ENCODE measurements at regions not wholly inside any gene's neighbourhood (a gene's known extent, or its start where the extent isn't known, plus 50 kb on each side); places are given as distances from the start of the nearest gene placed in this dataset.
"Not testable (repeated sequence)": the region's sequence is repeated elsewhere in the genome, so short reads cannot be mapped to it uniquely, and the experiment has no call there.

- no peak overlapping the region for H3K4me3 ChIP-seq (ENCODE audit: insufficient read depth, low read depth, low read length)
- no peaks in the 10 kb centered on the region for H3K27me3 ChIP-seq (ENCODE audit: control insufficient read depth, insufficient read depth, low read length)
- H3K36me3 ChIP-seq (replicated peaks; ENCODE audit: control insufficient read depth, insufficient read depth, low read length), result no peaks in the 10 kb centered on the region
- no peak for DNase-seq
Measured at GRCh38 chr11:24239930-24240329, 256.9 kb upstream of the LUZP2 start.

GRCh38 chr11:24240496-24241175, 256.2 kb upstream of the LUZP2 start:
- Histone ChIP-seq H3K4me3 (ENCODE audit: insufficient read depth, low read depth, low read length) (no peak overlapping the region), H3K36me3 (replicated peaks; ENCODE audit: control insufficient read depth, insufficient read depth, low read length) (no peaks in the 10 kb centered on the region), H3K27me3 (ENCODE audit: control insufficient read depth, insufficient read depth, low read length) (no peaks in the 10 kb centered on the region)
- no peak for DNase-seq

GRCh38 chr11:24246715-24247114, 250.1 kb upstream of the LUZP2 start:
- no peak overlapping the region for H3K4me3 ChIP-seq (ENCODE audit: insufficient read depth, low read depth, low read length)
- no peak for DNase-seq
- H3K36me3 ChIP-seq (replicated peaks; ENCODE audit: control insufficient read depth, insufficient read depth, low read length), result no peaks in the 10 kb centered on the region
- no peaks in the 10 kb centered on the region for H3K27me3 ChIP-seq (ENCODE audit: control insufficient read depth, insufficient read depth, low read length)

GRCh38 chr11:24247846-24248245, 249.0 kb upstream of the LUZP2 start:
- Histone ChIP-seq H3K36me3 (replicated peaks; ENCODE audit: control insufficient read depth, insufficient read depth, low read length) (no peaks in the 10 kb centered on the region), H3K4me3 (ENCODE audit: insufficient read depth, low read depth, low read length) (no peak overlapping the region), H3K27me3 (ENCODE audit: control insufficient read depth, insufficient read depth, low read length) (no peaks in the 10 kb centered on the region)
- no peak for DNase-seq

GRCh38 chr11:24249921-24250320, 246.9 kb upstream of the LUZP2 start:
- Histone ChIP-seq H3K4me3 (ENCODE audit: insufficient read depth, low read depth, low read length) (no peak overlapping the region), H3K36me3 (replicated peaks; ENCODE audit: control insufficient read depth, insufficient read depth, low read length) (no peaks in the 10 kb centered on the region), H3K27me3 (ENCODE audit: control insufficient read depth, insufficient read depth, low read length) (no peaks in the 10 kb centered on the region)
- no peak for DNase-seq

- no peak for DNase-seq
- no peak overlapping the region for H3K4me3 ChIP-seq (ENCODE audit: insufficient read depth, low read depth, low read length)
- H3K27me3 ChIP-seq (ENCODE audit: control insufficient read depth, insufficient read depth, low read length), result no peaks in the 10 kb centered on the region
- no peaks in the 10 kb centered on the region for H3K36me3 ChIP-seq (replicated peaks; ENCODE audit: control insufficient read depth, insufficient read depth, low read length)
Measured at GRCh38 chr11:24253237-24253760, 243.6 kb upstream of the LUZP2 start.

- H3K4me3 ChIP-seq (ENCODE audit: insufficient read depth, low read depth, low read length), result no peak overlapping the region
- DNase-seq, result no peak
- H3K27me3 ChIP-seq (ENCODE audit: control insufficient read depth, insufficient read depth, low read length), result no peaks in the 10 kb centered on the region
- H3K36me3 ChIP-seq (replicated peaks; ENCODE audit: control insufficient read depth, insufficient read depth, low read length), result no peaks in the 10 kb centered on the region
Measured at GRCh38 chr11:24264868-24265267, 232.0 kb upstream of the LUZP2 start.

GRCh38 chr11:24267014-24267413, 229.8 kb upstream of the LUZP2 start:
- no peaks in the 10 kb centered on the region for H3K27me3 ChIP-seq (ENCODE audit: control insufficient read depth, insufficient read depth, low read length)
- H3K4me3 ChIP-seq (ENCODE audit: insufficient read depth, low read depth, low read length), result no peak overlapping the region
- peak; percentile 2 for DNase-seq
- H3K36me3 ChIP-seq (replicated peaks; ENCODE audit: control insufficient read depth, insufficient read depth, low read length), result no peaks in the 10 kb centered on the region

GRCh38 chr11:24271798-24272197, 225.1 kb upstream of the LUZP2 start:
- Histone ChIP-seq H3K4me3 (ENCODE audit: insufficient read depth, low read depth, low read length) (no peak overlapping the region), H3K27me3 (ENCODE audit: control insufficient read depth, insufficient read depth, low read length) (no peaks in the 10 kb centered on the region), H3K36me3 (replicated peaks; ENCODE audit: control insufficient read depth, insufficient read depth, low read length) (no peaks in the 10 kb centered on the region)
- no peak for DNase-seq

- H3K27me3 ChIP-seq (ENCODE audit: control insufficient read depth, insufficient read depth, low read length); H3K36me3 ChIP-seq (replicated peaks; ENCODE audit: control insufficient read depth, insufficient read depth, low read length); DNase-seq; H3K4me3 ChIP-seq (ENCODE audit: insufficient read depth, low read depth, low read length): not testable (repeated sequence)
Measured at GRCh38 chr11:24274214-24274781, 222.6 kb upstream of the LUZP2 start.

GRCh38 chr11:24286238-24286637, 210.6 kb upstream of the LUZP2 start:
- no peak for DNase-seq
- H3K36me3 ChIP-seq (replicated peaks; ENCODE audit: control insufficient read depth, insufficient read depth, low read length), result no peaks in the 10 kb centered on the region
- no peak overlapping the region for H3K4me3 ChIP-seq (ENCODE audit: insufficient read depth, low read depth, low read length)
- H3K27me3 ChIP-seq (ENCODE audit: control insufficient read depth, insufficient read depth, low read length), result no peaks in the 10 kb centered on the region

GRCh38 chr11:24289301-24289700, 207.6 kb upstream of the LUZP2 start:
- Histone ChIP-seq H3K27me3 (ENCODE audit: control insufficient read depth, insufficient read depth, low read length) (no peaks in the 10 kb centered on the region), H3K4me3 (ENCODE audit: insufficient read depth, low read depth, low read length) (no peak overlapping the region), H3K36me3 (replicated peaks; ENCODE audit: control insufficient read depth, insufficient read depth, low read length) (no peaks in the 10 kb centered on the region)
- no peak for DNase-seq

GRCh38 chr11:24293964-24294363, 202.9 kb upstream of the LUZP2 start:
- no peak for DNase-seq
- Histone ChIP-seq H3K27me3 (ENCODE audit: control insufficient read depth, insufficient read depth, low read length) (no peaks in the 10 kb centered on the region), H3K4me3 (ENCODE audit: insufficient read depth, low read depth, low read length) (no peak overlapping the region), H3K36me3 (replicated peaks; ENCODE audit: control insufficient read depth, insufficient read depth, low read length) (no peaks in the 10 kb centered on the region)

GRCh38 chr11:24295360-24295759, 201.5 kb upstream of the LUZP2 start:
- no peaks in the 10 kb centered on the region for H3K27me3 ChIP-seq (ENCODE audit: control insufficient read depth, insufficient read depth, low read length)
- no peaks in the 10 kb centered on the region for H3K36me3 ChIP-seq (replicated peaks; ENCODE audit: control insufficient read depth, insufficient read depth, low read length)
- no peak overlapping the region for H3K4me3 ChIP-seq (ENCODE audit: insufficient read depth, low read depth, low read length)
- no peak for DNase-seq

- no peaks in the 10 kb centered on the region for H3K36me3 ChIP-seq (replicated peaks; ENCODE audit: control insufficient read depth, insufficient read depth, low read length)
- no peak for DNase-seq
- no peaks in the 10 kb centered on the region for H3K27me3 ChIP-seq (ENCODE audit: control insufficient read depth, insufficient read depth, low read length)
- H3K4me3 ChIP-seq (ENCODE audit: insufficient read depth, low read depth, low read length), result no peak overlapping the region
Measured at GRCh38 chr11:24297461-24297860, 199.4 kb upstream of the LUZP2 start.

Data from H7 (cell line).